A549 (cell line): ENCODE measurements at regions not wholly inside any gene's neighbourhood (a gene's known extent, or its start where the extent isn't known, plus 50 kb on each side); places are given as distances from the start of the nearest gene placed in this dataset.

ENCODE experiments used
- ATAC-seq, 2 experiments: fragments of 200-7000 bp in 1 of 2; fragments of >200 bp in 1 of 2; cut with Nextera tagmentation in 1 of 2; cut with Tn5 transposase in 1 of 2; 3 replicates each; pipeline versions ENCODE4 v1.8.0 to v1.9.1; 2018 to 2020; ENCODE audit warnings: mild to moderate bottlenecking in 1 of 2, moderate library complexity in 1 of 2
- CTCF ChIA-PET: fragments of 300-600 bp; sonication (Branson Sonifier 250); formaldehyde crosslinking; extraction: SDS; loops from one replicate; lab custom pipeline; 2021; ENCODE audit warnings: antibody characterized with exemption, inconsistent platforms; lab: Yijun Ruan, JAX
- POLR2A ChIA-PET: fragments of 350-600 bp; formaldehyde crosslinking; extraction: SDS; loops from one replicate; lab custom pipeline; 2021; ENCODE audit warnings: antibody characterized with exemption, inconsistent platforms; lab: Yijun Ruan, JAX
- DNase-seq, 2 experiments: peaks; one replicate each; pipeline versions ENCODE4 v3.0.0 to v3.0.0-alpha.2; 2011 to 2016; ENCODE audit warnings: low read depth in 1 of 2, low spot score in 1 of 2
- FAIRE-seq: peaks from 2 replicates; lab custom pipeline; 2011; peaks lifted over from hg19 to GRCh38; lab: Jason Lieb, UNC
- H3K27ac ChIP-seq, 2 experiments: fragments of >200 bp; sonication (Bioruptor Twin); formaldehyde crosslinking; 3 replicates each; pipeline ENCODE4 v1.5.1; 2016 to 2017
- H3K4me1 ChIP-seq: fragments of >200 bp; sonication (Bioruptor Twin); formaldehyde crosslinking; 3 replicates; pipeline ENCODE4 v1.6.1; 2016
- H3K4me2 ChIP-seq: fragments of >200 bp; sonication (Bioruptor Twin); formaldehyde crosslinking; 3 replicates; pipeline ENCODE4 v1.6.1; 2016
- H3K4me3 ChIP-seq: fragments of >200 bp; sonication (Bioruptor Twin); formaldehyde crosslinking; 3 replicates; pipeline ENCODE4 v1.5.1; 2016
- H3K9me3 ChIP-seq: fragments of >200 bp; sonication (Bioruptor Twin); formaldehyde crosslinking; 3 replicates; pipeline ENCODE4 v1.6.1; 2016
- CBX8 ChIP-seq: fragments of 200-600 bp; sonication (generic); IDR thresholded peaks from 2 replicates; pipeline ENCODE4 v1.6.1; 2016
- CEBPB ChIP-seq, 2 experiments: fragments of >200 bp in 1 of 2; sonication (Bioruptor Twin) in 1 of 2; formaldehyde crosslinking in 1 of 2; IDR thresholded peaks; 2 replicates each; pipeline ENCODE4 v1.6.1; 2012 to 2016
- CHD2 ChIP-seq: fragments of 150-350 bp; IDR thresholded peaks from 2 replicates; pipeline ENCODE4 v1.6.1; 2014; ENCODE audit warnings: low read length; ENCODE audit not compliant: partially characterized antibody
- CHD4 ChIP-seq: fragments of 200-600 bp; sonication (generic); IDR thresholded peaks from 2 replicates; pipeline ENCODE4 v1.6.1; 2016; ENCODE audit warnings: antibody characterized with exemption, mild to moderate bottlenecking, borderline replicate concordance
- CTCF ChIP-seq: fragments of >200 bp; sonication (Bioruptor Twin); formaldehyde crosslinking; IDR thresholded peaks from 3 replicates; pipeline ENCODE4 v1.5.1; 2016
- E2F6 ChIP-seq: IDR thresholded peaks from 2 replicates; pipeline ENCODE4 v1.6.1; 2012; ENCODE audit warnings: low read depth, borderline replicate concordance
- EHF ChIP-seq: fragments of 250-450 bp; sonication (Bioruptor Pico); IDR thresholded peaks from 2 replicates; pipeline ENCODE4 v1.5.0; 2020; ENCODE audit warnings: mild to moderate bottlenecking
- FOXS1 ChIP-seq: fragments of 250-450 bp; sonication (Bioruptor Pico); IDR thresholded peaks from 2 replicates; pipeline ENCODE4 v1.5.0; 2020; ENCODE audit warnings: mild to moderate bottlenecking, moderate library complexity
- HES2 ChIP-seq: fragments of >200 bp; sonication (Bioruptor Twin); formaldehyde crosslinking; IDR thresholded peaks from 2 replicates; pipeline ENCODE4 v1.6.1; 2016
- HMGXB4 ChIP-seq: fragments of 250-450 bp; sonication (Bioruptor Pico); IDR thresholded peaks from 2 replicates; pipeline ENCODE4 v1.5.0; 2021; ENCODE audit warnings: mild to moderate bottlenecking, moderate library complexity, borderline replicate concordance
- HOXB13 ChIP-seq: fragments of 250-450 bp; sonication (Bioruptor Pico); IDR thresholded peaks from 2 replicates; pipeline ENCODE4 v1.5.0; 2020; ENCODE audit warnings: low read depth, mild to moderate bottlenecking, moderate library complexity
- HOXB5 ChIP-seq: fragments of 250-450 bp; sonication (Bioruptor Pico); IDR thresholded peaks from 2 replicates; pipeline ENCODE4 v1.5.0; 2020; ENCODE audit warnings: mild to moderate bottlenecking, moderate library complexity
- KDM1A ChIP-seq: fragments of 200-600 bp; sonication (generic); IDR thresholded peaks from 2 replicates; pipeline ENCODE4 v1.6.1; 2016; ENCODE audit warnings: low read depth, mild to moderate bottlenecking
- KDM5A ChIP-seq: fragments of 200-600 bp; sonication (generic); IDR thresholded peaks from 2 replicates; pipeline ENCODE4 v1.6.1; 2016; ENCODE audit warnings: antibody characterized with exemption, mild to moderate bottlenecking
- MAZ ChIP-seq: fragments of 150-350 bp; IDR thresholded peaks from 2 replicates; pipeline ENCODE4 v1.6.1; 2014; ENCODE audit warnings: antibody characterized with exemption, low read depth, low read length, borderline replicate concordance
- PHF8 ChIP-seq: fragments of 200-600 bp; sonication (generic); IDR thresholded peaks from 2 replicates; pipeline ENCODE4 v1.6.1; 2016; ENCODE audit warnings: low read depth, mild to moderate bottlenecking, antibody characterized with exemption, moderate library complexity, borderline replicate concordance
- RAD21 ChIP-seq, 2 experiments: fragments of >200 bp in 1 of 2; sonication (Bioruptor Twin) in 1 of 2; formaldehyde crosslinking in 1 of 2; IDR thresholded peaks in 1 of 2; conservative IDR thresholded peaks in 1 of 2; 2 replicates in 1 of 2; 3 replicates in 1 of 2; pipeline ENCODE4 v1.6.1; 2012 to 2018; ENCODE audit warnings: inconsistent platforms in 1 of 2
- REST ChIP-seq: fragments of 200-600 bp; sonication (generic); IDR thresholded peaks from 2 replicates; pipeline ENCODE4 v1.6.1; 2016; ENCODE audit warnings: antibody characterized with exemption, mild to moderate bottlenecking, moderate library complexity
- RNF2 ChIP-seq: fragments of 200-600 bp; sonication (generic); IDR thresholded peaks from 2 replicates; pipeline ENCODE4 v1.6.1; 2016; ENCODE audit warnings: low read depth, mild to moderate bottlenecking, antibody characterized with exemption, moderate library complexity, borderline replicate concordance
- USF2 ChIP-seq: fragments of 450-650 bp; IDR thresholded peaks from 2 replicates; pipeline ENCODE4 v1.6.1; 2014; ENCODE audit warnings: antibody characterized with exemption
- ZSCAN20 ChIP-seq: fragments of 250-450 bp; sonication (Bioruptor Pico); IDR thresholded peaks from 2 replicates; pipeline ENCODE4 v1.8.0; 2022; ENCODE audit warnings: mild to moderate bottlenecking, moderate library complexity
- WGBS: methylation state at CpG from one replicate; pipeline ENCODE4 v1.1.6; 2017; ENCODE audit errors: missing lambda C conversion rate; 5-methylcytosine and 5-hydroxymethylcytosine counted together

GRCh38 chr1:47549532-47549931 is 111.7 kb downstream of the FOXD2 start:
- 86% methylated on average over 2 of the region's 2 CpGs for WGBS
- DNase-seq: no peak
- H3K4me1 ChIP-seq: peaks cover 5% of the 10 kb centered on the region
- ATAC-seq: no peak
- TF ChIP-seq CTCF (no peak), HES2 (no peak), HOXB13 (CRISPR knock-in tag) (no peak), HOXB5 (CRISPR knock-in tag) (no peak), HMGXB4 (no peak), CEBPB (IDR thresholded peaks at IDR 0.05) (no peak), CHD2 (no peak), RNF2 (no peak), RAD21 (conservative IDR thresholded peaks at IDR 0.05 in 1 of 2, IDR thresholded peaks at IDR 0.05 in 1 of 2) (no peak), E2F6 (no peak), CHD4 (no peak)
- no peaks in the 10 kb centered on the region for H3K9me3 ChIP-seq
- no peak for FAIRE-seq
- ChIA-PET POLR2A (no interaction called here), CTCF (interaction anchor here (1.0 to 1.6 kb wide), 3 partner anchors 11 to 161 kb away, joined by 3 read pairs; no protein-coding TSS in a partner anchor)
- H3K4me2 ChIP-seq: no peak overlapping the region
- H3K27ac ChIP-seq: no peak overlapping the region
- no peak overlapping the region for H3K4me3 ChIP-seq

- WGBS: 84% methylated on average over 5 of the region's 5 CpGs
- no peak for FAIRE-seq
These were observed 113.1 kb downstream of the FOXD2 start for GRCh38 chr1:47550929-47551328.

More at GRCh38 chr1:47550929-47551328, 113.1 kb downstream of the FOXD2 start:
- TF ChIP-seq PHF8 (no peak), HOXB5 (CRISPR knock-in tag) (no peak), KDM1A (no peak), MAZ (no peak), CHD2 (no peak), FOXS1 (CRISPR knock-in tag) (no peak), EHF (CRISPR knock-in tag) (no peak), ZSCAN20 (CRISPR knock-in tag) (no peak), KDM5A (no peak), USF2 (no peak), CBX8 (no peak), REST (no peak)
- ChIA-PET POLR2A (no interaction called here), CTCF (interaction anchor here (1.6 kb wide), 1 partner anchor 9 kb away, joined by 3 read pairs; no protein-coding TSS in a partner anchor)
- no peak for DNase-seq
- Histone ChIP-seq H3K27ac (no peak overlapping the region), H3K4me2 (no peak overlapping the region), H3K4me1 (peaks cover 19% of the 10 kb centered on the region), H3K4me3 (no peak overlapping the region), H3K9me3 (no peaks in the 10 kb centered on the region)
- no peak for ATAC-seq
